ENCODE measurements at regions not wholly inside any gene's neighbourhood (a gene's known extent, or its start where the extent isn't known, plus 50 kb on each side); places are given as distances from the start of the nearest gene placed in this dataset.

DNA sequence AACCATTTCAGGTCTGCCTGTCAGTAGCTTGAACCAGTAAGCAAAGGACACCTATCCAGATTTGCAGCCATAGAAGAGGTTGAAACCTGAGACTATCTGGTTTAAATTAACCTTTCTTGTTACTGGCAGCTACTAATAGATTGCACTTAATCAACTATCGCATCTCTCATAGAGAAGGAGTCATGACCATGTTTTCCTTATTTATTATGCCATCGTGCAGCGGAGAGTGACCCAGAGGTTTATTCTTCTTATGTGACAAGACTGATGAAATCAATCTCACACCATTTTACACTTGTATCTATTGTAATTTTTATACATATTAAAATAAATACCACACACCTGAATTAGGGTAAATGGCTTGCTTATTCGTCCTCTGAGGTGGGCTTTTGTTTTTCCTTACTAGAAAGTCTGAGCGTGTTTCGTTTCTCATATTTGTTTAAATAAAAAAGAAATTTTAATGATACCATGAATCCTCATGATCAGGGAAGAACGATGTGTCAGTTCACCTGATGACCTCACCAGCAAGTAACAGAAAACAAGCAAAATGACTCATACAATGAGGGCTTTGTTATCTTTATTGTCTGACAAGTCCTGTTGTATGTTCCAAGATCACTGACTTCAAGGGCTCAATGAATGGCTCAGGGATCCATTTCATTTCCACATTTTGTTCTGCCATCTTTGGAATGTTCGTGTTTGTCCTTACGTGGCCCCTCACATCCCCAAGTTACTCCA is 379.5 kb upstream of the DPH6 start:
- Histone ChIP-seq H3K9me3 (ENCODE audit: control insufficient read depth in 3 of 3, low read length in 3 of 3) (no peaks in the 10 kb centered on the region), H3K36me3 (ENCODE audit: control insufficient read depth in 3 of 3, insufficient read depth in 3 of 3, low read length in 3 of 3) (no peaks in the 10 kb centered on the region), H3K27me3 (ENCODE audit: control insufficient read depth in 3 of 3, insufficient read depth in 3 of 3, low read length in 3 of 3) (no peaks in the 10 kb centered on the region), H3K4me1 (ENCODE audit: control insufficient read depth in 3 of 3, insufficient read depth in 3 of 3, low read length in 3 of 3) (no peaks in the 10 kb centered on the region), H3K27ac (ENCODE audit: low read depth, low read length) (no peak overlapping the region), H3K9ac (ENCODE audit: low read depth in 1 of 3, low read length in 3 of 3) (no peak overlapping the region), H3K4me3 (ENCODE audit: low read length in 3 of 3) (no peak overlapping the region)

DNA sequence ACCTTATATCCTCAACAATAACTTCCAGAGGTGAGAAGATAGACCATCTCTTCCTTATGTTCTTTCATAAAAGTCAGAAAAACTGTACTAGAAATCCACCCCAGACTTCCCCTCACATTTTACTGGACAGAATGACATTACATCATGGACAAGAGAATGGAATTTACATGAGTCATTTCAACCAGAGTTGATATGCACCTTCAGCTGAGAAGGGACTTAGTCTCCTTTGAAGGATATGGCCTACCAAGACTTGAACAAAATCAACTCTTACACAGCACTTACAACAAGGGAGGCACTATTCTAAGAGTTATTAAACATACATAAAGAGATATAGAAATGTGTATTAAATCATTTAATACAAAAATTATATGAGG is 380.0 kb upstream of the DPH6 start:
- no peak overlapping the region for H3K27ac ChIP-seq (ENCODE audit: low read depth, low read length)
- H3K4me3 ChIP-seq (ENCODE audit: low read length in 3 of 3): no peak overlapping the region
- H3K27me3 ChIP-seq (ENCODE audit: control insufficient read depth in 3 of 3, insufficient read depth in 3 of 3, low read length in 3 of 3): no peaks in the 10 kb centered on the region
- no peaks in the 10 kb centered on the region for H3K9me3 ChIP-seq (ENCODE audit: control insufficient read depth in 3 of 3, low read length in 3 of 3)
- no peaks in the 10 kb centered on the region for H3K36me3 ChIP-seq (ENCODE audit: control insufficient read depth in 3 of 3, insufficient read depth in 3 of 3, low read length in 3 of 3)
- H3K9ac ChIP-seq (ENCODE audit: low read depth in 1 of 3, low read length in 3 of 3): no peak overlapping the region
- no peaks in the 10 kb centered on the region for H3K4me1 ChIP-seq (ENCODE audit: control insufficient read depth in 3 of 3, insufficient read depth in 3 of 3, low read length in 3 of 3)

DNA sequence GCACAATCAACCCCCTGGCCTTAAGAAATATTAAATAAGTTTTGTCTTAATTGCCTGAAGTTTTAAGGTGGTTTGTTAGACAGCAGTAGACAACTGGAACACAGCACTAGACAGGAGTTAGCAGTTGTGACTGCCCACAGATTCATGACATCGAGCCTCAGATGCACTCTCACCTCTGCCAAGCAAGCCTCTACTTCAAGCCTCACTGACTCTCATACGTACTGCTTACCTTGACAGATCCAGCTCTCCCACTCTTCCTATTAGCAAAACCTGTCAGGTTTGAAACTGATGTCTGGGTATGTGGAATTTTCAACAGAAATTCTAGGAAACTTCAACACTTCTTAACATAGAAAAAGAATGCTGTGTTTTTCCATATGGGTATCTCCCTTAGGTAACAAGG is 382.9 kb upstream of the DPH6 start:
- Histone ChIP-seq H3K36me3 (ENCODE audit: control insufficient read depth in 3 of 3, insufficient read depth in 3 of 3, low read length in 3 of 3) (no peaks in the 10 kb centered on the region), H3K9ac (ENCODE audit: low read depth in 1 of 3, low read length in 3 of 3) (no peak overlapping the region), H3K4me3 (ENCODE audit: low read length in 3 of 3) (no peak overlapping the region), H3K9me3 (ENCODE audit: control insufficient read depth in 3 of 3, low read length in 3 of 3) (no peaks in the 10 kb centered on the region), H3K27me3 (ENCODE audit: control insufficient read depth in 3 of 3, insufficient read depth in 3 of 3, low read length in 3 of 3) (no peaks in the 10 kb centered on the region), H3K27ac (ENCODE audit: low read depth, low read length) (no peak overlapping the region), H3K4me1 (ENCODE audit: control insufficient read depth in 3 of 3, insufficient read depth in 3 of 3, low read length in 3 of 3) (no peaks in the 10 kb centered on the region)

DNA sequence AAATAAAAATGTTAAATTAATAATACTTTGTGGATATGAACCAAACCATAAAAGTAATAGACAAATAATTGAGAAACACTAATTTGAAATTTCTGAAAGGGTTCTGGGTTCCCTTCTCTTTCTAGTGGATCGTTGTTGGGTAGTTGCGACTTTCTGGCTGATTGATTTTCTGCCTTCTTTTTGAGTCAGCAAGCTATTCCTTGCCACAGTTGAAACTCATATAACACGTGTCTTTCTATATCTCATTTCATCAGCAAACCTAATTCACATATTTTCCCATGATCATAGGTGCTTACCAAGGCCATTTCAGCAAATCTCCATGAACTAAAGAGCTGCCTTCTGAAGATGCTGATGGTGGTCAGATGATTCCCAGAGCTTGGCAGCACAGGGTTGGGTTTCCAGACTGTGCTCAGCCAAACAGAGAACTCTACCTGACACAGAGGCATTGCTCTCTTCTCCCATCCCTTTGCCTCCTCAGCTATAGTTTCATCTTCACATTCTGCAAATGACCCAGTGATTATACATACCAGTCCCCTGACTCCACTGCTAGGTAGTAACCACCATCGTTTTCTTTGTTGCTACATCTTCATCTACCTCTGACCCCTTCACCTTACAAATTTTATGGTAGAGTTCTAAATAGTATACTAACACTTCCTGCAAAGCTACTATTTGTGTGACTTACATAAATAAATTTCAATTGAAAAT is 383.9 kb upstream of the DPH6 start:
- Histone ChIP-seq H3K9ac (ENCODE audit: low read depth in 1 of 3, low read length in 3 of 3) (no peak overlapping the region), H3K27ac (ENCODE audit: low read depth, low read length) (no peak overlapping the region), H3K4me3 (ENCODE audit: low read length in 3 of 3) (no peak overlapping the region), H3K27me3 (ENCODE audit: control insufficient read depth in 3 of 3, insufficient read depth in 3 of 3, low read length in 3 of 3) (no peaks in the 10 kb centered on the region), H3K36me3 (ENCODE audit: control insufficient read depth in 3 of 3, insufficient read depth in 3 of 3, low read length in 3 of 3) (no peaks in the 10 kb centered on the region), H3K9me3 (ENCODE audit: control insufficient read depth in 3 of 3, low read length in 3 of 3) (no peaks in the 10 kb centered on the region), H3K4me1 (ENCODE audit: control insufficient read depth in 3 of 3, insufficient read depth in 3 of 3, low read length in 3 of 3) (no peaks in the 10 kb centered on the region)

GRCh38 chr15:35931799-35932341 is 385.9 kb upstream of the DPH6 start:
- H3K4me1 ChIP-seq (ENCODE audit: control insufficient read depth in 3 of 3, insufficient read depth in 3 of 3, low read length in 3 of 3): no peaks in the 10 kb centered on the region
- H3K36me3 ChIP-seq (ENCODE audit: control insufficient read depth in 3 of 3, insufficient read depth in 3 of 3, low read length in 3 of 3): no peaks in the 10 kb centered on the region
- H3K27me3 ChIP-seq (ENCODE audit: control insufficient read depth in 3 of 3, insufficient read depth in 3 of 3, low read length in 3 of 3): no peaks in the 10 kb centered on the region
- no peak overlapping the region for H3K9ac ChIP-seq (ENCODE audit: low read depth in 1 of 3, low read length in 3 of 3)
- H3K27ac ChIP-seq (ENCODE audit: low read depth, low read length): no peak overlapping the region
- no peaks in the 10 kb centered on the region for H3K9me3 ChIP-seq (ENCODE audit: control insufficient read depth in 3 of 3, low read length in 3 of 3)
- H3K4me3 ChIP-seq (ENCODE audit: low read length in 3 of 3): no peak overlapping the region

DNA sequence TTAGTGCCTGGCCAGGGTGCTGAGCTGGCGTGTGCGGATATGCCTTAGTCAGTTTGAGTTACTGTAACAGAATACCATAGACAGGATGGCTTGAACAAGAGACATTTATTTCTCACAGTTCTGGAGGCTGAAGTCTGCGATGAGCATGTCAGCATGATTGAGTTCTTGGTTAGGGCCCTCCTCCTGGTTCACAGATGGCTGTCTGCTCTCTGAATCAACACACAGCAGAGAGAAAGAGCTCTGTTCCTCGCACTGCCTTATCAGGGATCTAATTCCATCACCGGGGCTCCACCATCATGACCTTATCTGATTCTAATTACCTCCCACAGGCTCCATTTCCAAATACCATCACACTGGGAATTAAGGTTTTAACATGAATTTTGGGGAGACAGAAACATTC is 386.6 kb upstream of the DPH6 start:
- Histone ChIP-seq H3K36me3 (ENCODE audit: control insufficient read depth in 3 of 3, insufficient read depth in 3 of 3, low read length in 3 of 3) (no peaks in the 10 kb centered on the region), H3K9ac (ENCODE audit: low read depth in 1 of 3, low read length in 3 of 3) (no peak overlapping the region), H3K9me3 (ENCODE audit: control insufficient read depth in 3 of 3, low read length in 3 of 3) (no peaks in the 10 kb centered on the region), H3K4me1 (ENCODE audit: control insufficient read depth in 3 of 3, insufficient read depth in 3 of 3, low read length in 3 of 3) (no peaks in the 10 kb centered on the region), H3K27ac (ENCODE audit: low read depth, low read length) (no peak overlapping the region), H3K4me3 (ENCODE audit: low read length in 3 of 3) (no peak overlapping the region), H3K27me3 (ENCODE audit: control insufficient read depth in 3 of 3, insufficient read depth in 3 of 3, low read length in 3 of 3) (no peaks in the 10 kb centered on the region)

- no peak overlapping the region for H3K27ac ChIP-seq (ENCODE audit: low read depth, low read length)
Measured at GRCh38 chr15:35933531-35933930, 387.6 kb upstream of the DPH6 start.

GRCh38 chr15:35934383-35935049 is 388.6 kb upstream of the DPH6 start:
- Histone ChIP-seq H3K4me3 (ENCODE audit: low read length in 3 of 3) (no peak overlapping the region), H3K4me1 (ENCODE audit: control insufficient read depth in 3 of 3, insufficient read depth in 3 of 3, low read length in 3 of 3) (no peaks in the 10 kb centered on the region), H3K9me3 (ENCODE audit: control insufficient read depth in 3 of 3, low read length in 3 of 3) (no peaks in the 10 kb centered on the region), H3K36me3 (ENCODE audit: control insufficient read depth in 3 of 3, insufficient read depth in 3 of 3, low read length in 3 of 3) (no peaks in the 10 kb centered on the region), H3K9ac (ENCODE audit: low read depth in 1 of 3, low read length in 3 of 3) (no peak overlapping the region), H3K27ac (ENCODE audit: low read depth, low read length) (no peak overlapping the region), H3K27me3 (ENCODE audit: control insufficient read depth in 3 of 3, insufficient read depth in 3 of 3, low read length in 3 of 3) (no peaks in the 10 kb centered on the region)

More at GRCh38 chr15:35933531-35933930, 387.6 kb upstream of the DPH6 start:
- H3K9me3 ChIP-seq (ENCODE audit: control insufficient read depth in 3 of 3, low read length in 3 of 3): no peaks in the 10 kb centered on the region
- no peaks in the 10 kb centered on the region for H3K36me3 ChIP-seq (ENCODE audit: control insufficient read depth in 3 of 3, insufficient read depth in 3 of 3, low read length in 3 of 3)
- H3K4me1 ChIP-seq (ENCODE audit: control insufficient read depth in 3 of 3, insufficient read depth in 3 of 3, low read length in 3 of 3): no peaks in the 10 kb centered on the region
- no peaks in the 10 kb centered on the region for H3K27me3 ChIP-seq (ENCODE audit: control insufficient read depth in 3 of 3, insufficient read depth in 3 of 3, low read length in 3 of 3)
- no peak overlapping the region for H3K4me3 ChIP-seq (ENCODE audit: low read length in 3 of 3)
- H3K9ac ChIP-seq (ENCODE audit: low read depth in 1 of 3, low read length in 3 of 3): no peak overlapping the region

DNA sequence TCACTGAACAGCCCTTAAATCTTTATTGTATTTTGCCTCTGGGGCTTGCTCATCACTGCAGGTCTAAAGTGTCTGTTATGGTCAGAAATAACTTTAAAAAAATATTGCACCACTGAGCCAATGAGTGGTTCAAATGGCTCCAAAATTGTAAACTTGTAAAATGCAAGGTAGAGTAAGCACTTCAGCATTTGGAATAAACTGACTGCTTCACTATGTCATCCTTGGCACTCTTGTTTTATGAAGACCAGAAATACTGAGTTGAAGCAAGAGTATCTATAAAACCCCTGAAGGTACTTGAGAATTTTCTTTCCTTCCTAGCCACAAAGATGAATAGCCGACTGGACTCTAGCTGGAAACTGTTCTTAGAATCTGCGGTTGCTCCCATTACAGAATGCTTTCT is 390.3 kb upstream of the DPH6 start:
- Histone ChIP-seq H3K9me3 (ENCODE audit: control insufficient read depth in 3 of 3, low read length in 3 of 3) (no peaks in the 10 kb centered on the region), H3K9ac (ENCODE audit: low read depth in 1 of 3, low read length in 3 of 3) (no peak overlapping the region), H3K4me1 (ENCODE audit: control insufficient read depth in 3 of 3, insufficient read depth in 3 of 3, low read length in 3 of 3) (no peaks in the 10 kb centered on the region), H3K36me3 (ENCODE audit: control insufficient read depth in 3 of 3, insufficient read depth in 3 of 3, low read length in 3 of 3) (no peaks in the 10 kb centered on the region), H3K27me3 (ENCODE audit: control insufficient read depth in 3 of 3, insufficient read depth in 3 of 3, low read length in 3 of 3) (no peaks in the 10 kb centered on the region), H3K27ac (ENCODE audit: low read depth, low read length) (no peak overlapping the region), H3K4me3 (ENCODE audit: low read length in 3 of 3) (no peak overlapping the region)

DNA sequence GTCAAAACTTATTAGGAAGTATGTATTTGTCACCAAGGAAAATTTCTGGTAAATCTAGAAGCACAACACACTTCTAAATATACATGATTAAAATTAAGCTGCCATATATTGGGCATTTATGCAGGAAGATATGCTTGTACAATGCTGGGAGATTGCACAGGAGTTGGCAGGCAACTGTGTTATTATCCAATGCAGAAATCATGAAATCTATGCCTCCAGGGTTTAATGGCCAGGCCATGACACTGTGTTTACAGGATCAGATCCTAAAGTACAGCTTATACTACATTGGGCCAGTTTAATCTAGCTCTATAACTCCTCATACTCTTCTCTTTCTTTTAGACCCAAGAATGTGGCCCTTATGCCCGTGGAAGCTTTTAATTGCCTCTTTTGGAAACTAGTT is 391.4 kb upstream of the DPH6 start:
- no peak overlapping the region for H3K9ac ChIP-seq (ENCODE audit: low read depth in 1 of 3, low read length in 3 of 3)
- H3K36me3 ChIP-seq (ENCODE audit: control insufficient read depth in 3 of 3, insufficient read depth in 3 of 3, low read length in 3 of 3): no peaks in the 10 kb centered on the region
- H3K4me1 ChIP-seq (ENCODE audit: control insufficient read depth in 3 of 3, insufficient read depth in 3 of 3, low read length in 3 of 3): no peaks in the 10 kb centered on the region
- H3K27ac ChIP-seq (ENCODE audit: low read depth, low read length): no peak overlapping the region
- H3K9me3 ChIP-seq (ENCODE audit: control insufficient read depth in 3 of 3, low read length in 3 of 3): no peaks in the 10 kb centered on the region
- H3K4me3 ChIP-seq (ENCODE audit: low read length in 3 of 3): no peak overlapping the region
- H3K27me3 ChIP-seq (ENCODE audit: control insufficient read depth in 3 of 3, insufficient read depth in 3 of 3, low read length in 3 of 3): no peaks in the 10 kb centered on the region

All from skeletal muscle tissue (tissue), 3 donors.